GM19035 (cell line): ENCODE measurements at regions not wholly inside any gene's neighbourhood (a gene's known extent, or its start where the extent isn't known, plus 50 kb on each side); places are given as distances from the start of the nearest gene placed in this dataset.

Experiments
- ATAC-seq: cut with Tn5 transposase; IDR thresholded peaks from one replicate; pipeline ENCODE4 v1.9.1; 2021; ENCODE audit not compliant: unreplicated experiment

GRCh38 chr15:38072348-38073177 lies 138.1 kb downstream of the TMCO5A start:
- ATAC-seq = peak; percentile 69

- no peak for ATAC-seq
Observed at GRCh38 chr15:38073178-38073946, 138.9 kb downstream of the TMCO5A start.

- no peak for ATAC-seq
Observed at GRCh38 chr15:38074029-38074428, 139.6 kb downstream of the TMCO5A start.

- no peak for ATAC-seq
Observed at GRCh38 chr15:38075466-38075865, 141.0 kb downstream of the TMCO5A start.

GRCh38 chr15:38076786-38077185 lies 142.3 kb downstream of the TMCO5A start:
- no peak for ATAC-seq

GRCh38 chr15:38079236-38079635 lies 144.8 kb downstream of the TMCO5A start:
- no peak for ATAC-seq

- ATAC-seq = no peak
Observed at GRCh38 chr15:38080651-38081275, 146.3 kb downstream of the TMCO5A start.

- peak; percentile 83 for ATAC-seq
Observed at GRCh38 chr15:38084289-38084688, 149.8 kb downstream of the TMCO5A start.

- ATAC-seq = peak; percentile 69
Observed at GRCh38 chr15:38085114-38085513, 150.7 kb downstream of the TMCO5A start.

GRCh38 chr15:38085931-38086568 lies 151.6 kb downstream of the TMCO5A start:
- ATAC-seq = peak; percentile 39

- ATAC-seq = no peak
Observed at GRCh38 chr15:38086611-38087010, 152.2 kb downstream of the TMCO5A start.

GRCh38 chr15:38088971-38089370 lies 154.5 kb downstream of the TMCO5A start:
- no peak for ATAC-seq

GRCh38 chr15:38090223-38090622 lies 155.8 kb downstream of the TMCO5A start:
- no peak for ATAC-seq

- no peak for ATAC-seq
Observed at GRCh38 chr15:38090678-38091077, 156.2 kb downstream of the TMCO5A start.

GRCh38 chr15:38091078-38091645 lies 156.7 kb downstream of the TMCO5A start:
- no peak for ATAC-seq

- ATAC-seq = no peak
Observed at GRCh38 chr15:38093931-38094330, 158.7 kb upstream of the SPRED1 start.

- ATAC-seq = no peak
Observed at GRCh38 chr15:38102972-38103371, 149.7 kb upstream of the SPRED1 start.

GRCh38 chr15:38103564-38103963 lies 149.1 kb upstream of the SPRED1 start:
- no peak for ATAC-seq

GRCh38 chr15:38111070-38111469 lies 141.6 kb upstream of the SPRED1 start:
- no peak for ATAC-seq

GRCh38 chr15:38112406-38112805 lies 140.2 kb upstream of the SPRED1 start:
- no peak for ATAC-seq

- ATAC-seq = no peak
Observed at GRCh38 chr15:38115121-38115520, 137.5 kb upstream of the SPRED1 start.
